ENCODE measurements at regions not wholly inside any gene's neighbourhood (a gene's known extent, or its start where the extent isn't known, plus 50 kb on each side); places are given as distances from the start of the nearest gene placed in this dataset.

- no peak overlapping the region for H3K27ac ChIP-seq (ENCODE audit: low read depth in 1 of 2, low read length in 2 of 2)
- H3K9ac ChIP-seq (ENCODE audit: low read depth in 1 of 2, low read length in 2 of 2), result no peak overlapping the region
- TF ChIP-seq MAX (IDR thresholded peaks at IDR 0.05) (no peak), RAD21 (IDR thresholded peaks at IDR 0.05) (no peak), HNF4A (conservative IDR thresholded peaks at IDR 0.05) (no peak), ZBTB33 (IDR thresholded peaks at IDR 0.05) (no peak), EGR1 (IDR thresholded peaks at IDR 0.05; ENCODE audit: low read depth in 2 of 2) (no peak), NR2F2 (IDR thresholded peaks at IDR 0.05) (no peak), JUND (IDR thresholded peaks at IDR 0.05) (no peak), HNF4G (IDR thresholded peaks at IDR 0.05) (no peak), ATF3 (IDR thresholded peaks at IDR 0.05) (no peak), REST (IDR thresholded peaks at IDR 0.05) (no peak), YY1 (IDR thresholded peaks at IDR 0.05) (no peak), FOXA2 (IDR thresholded peaks at IDR 0.05) (no peak), SP1 (IDR thresholded peaks at IDR 0.05) (no peak), TAF1 (conservative IDR thresholded peaks at IDR 0.05) (no peak), FOXA1 (IDR thresholded peaks at IDR 0.05) (no peak), RXRA (IDR thresholded peaks at IDR 0.05) (no peak), CTCF (IDR thresholded peaks at IDR 0.05; ENCODE audit: low read depth, low read length, missing input control) (no peak), GABPA (IDR thresholded peaks at IDR 0.05 in 1 of 2, conservative IDR thresholded peaks at IDR 0.05 in 1 of 2) (no peak)
- no peaks in the 10 kb centered on the region for H3K9me3 ChIP-seq (ENCODE audit: control insufficient read depth in 4 of 4, low read length in 3 of 4)
- H3K27me3 ChIP-seq (ENCODE audit: control insufficient read depth in 4 of 4, insufficient read depth in 4 of 4, low read length in 3 of 4), result no peaks in the 10 kb centered on the region
- WGBS, result 88% methylated on average over 7 of the region's 7 CpGs
- no peak overlapping the region for H3K4me3 ChIP-seq (ENCODE audit: low read depth in 1 of 3, low read length in 3 of 3)
- H3K36me3 ChIP-seq (ENCODE audit: control insufficient read depth in 4 of 4, insufficient read depth in 3 of 4, low read depth in 1 of 4, low read length in 3 of 4), result no peaks in the 10 kb centered on the region
- H3K4me1 ChIP-seq (ENCODE audit: control insufficient read depth in 4 of 4, insufficient read depth in 4 of 4, low read length in 3 of 4), result peaks cover 0 to 8% (median 3%) of the 10 kb centered on the region in 4 donors
- DNase-seq (ENCODE audit: low spot score), result no peak
Observed at GRCh38 chr5:53326424-53327153, 153.8 kb upstream of the FST start.

Data from liver (tissue), 8 donors.